Ishikawa (cell line): ENCODE measurements at regions not wholly inside any gene's neighbourhood (a gene's known extent, or its start where the extent isn't known, plus 50 kb on each side); places are given as distances from the start of the nearest gene placed in this dataset.

Source experiments
- CEBPB ChIP-seq: IDR thresholded peaks from 2 replicates; pipeline ENCODE4 v1.6.1; 2012
- CREB1 ChIP-seq: IDR thresholded peaks from 2 replicates; pipeline ENCODE4 v1.6.1; 2012; ENCODE audit warnings: low read depth
- EGR1 ChIP-seq: IDR thresholded peaks from 2 replicates; pipeline ENCODE4 v1.6.1; 2012
- EP300 ChIP-seq: IDR thresholded peaks from 2 replicates; pipeline ENCODE4 v1.6.1; 2012; ENCODE audit warnings: borderline replicate concordance
- FOXM1 ChIP-seq: IDR thresholded peaks from 2 replicates; pipeline ENCODE4 v1.6.1; 2012; ENCODE audit warnings: low read depth, borderline replicate concordance
- NFIC ChIP-seq: IDR thresholded peaks from 2 replicates; pipeline ENCODE4 v1.6.1; 2012
- RAD21 ChIP-seq: IDR thresholded peaks from 2 replicates; pipeline ENCODE4 v1.6.1; 2012; ENCODE audit warnings: low read depth
- REST ChIP-seq: IDR thresholded peaks from 2 replicates; pipeline ENCODE4 v1.6.1; 2012; ENCODE audit warnings: low read depth, mild to moderate bottlenecking
- TAF1 ChIP-seq: IDR thresholded peaks from 2 replicates; pipeline ENCODE4 v1.6.1; 2012; ENCODE audit warnings: low read depth, mild to moderate bottlenecking
- TCF12 ChIP-seq: IDR thresholded peaks from 2 replicates; pipeline ENCODE4 v1.6.1; 2012; ENCODE audit warnings: low read depth
- TEAD4 ChIP-seq: IDR thresholded peaks from 2 replicates; pipeline ENCODE4 v1.6.1; 2012
- YY1 ChIP-seq: IDR thresholded peaks from 2 replicates; pipeline ENCODE4 v1.6.1; 2012; ENCODE audit warnings: low read depth
- ZBTB7A ChIP-seq: IDR thresholded peaks from 2 replicates; pipeline ENCODE4 v1.6.1; 2012; ENCODE audit warnings: low read depth
- TF ChIP-seq, protein P1 (sequence below): IDR thresholded peaks from 2 replicates; pipeline ENCODE4 v1.6.1; 2012
- TF ChIP-seq, protein P2 (sequence below): IDR thresholded peaks from 2 replicates; pipeline ENCODE4 v1.6.1; 2012

DNA sequence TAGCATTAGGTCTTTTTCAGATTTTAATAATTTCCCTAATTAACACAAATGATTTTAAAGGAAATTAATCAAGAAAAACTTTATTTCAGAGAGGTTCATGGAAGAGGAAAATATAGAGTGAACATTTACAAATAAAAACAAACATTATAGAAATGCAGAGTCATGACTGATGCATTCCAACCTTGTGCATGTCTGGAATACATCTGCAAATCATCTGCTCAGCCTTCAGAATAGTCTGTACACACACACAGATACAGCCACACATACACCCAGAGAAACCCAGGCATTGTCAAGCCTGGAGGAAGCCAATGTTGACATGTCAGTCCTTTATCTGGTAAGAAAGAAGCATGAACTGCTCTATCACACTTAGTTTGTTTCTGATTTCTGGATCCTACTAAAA lies 61.3 kb upstream of the NFKB1 start:
- TF ChIP-seq RAD21: no peak
- no peak for TF ChIP-seq EGR1
- no peak for TF ChIP-seq REST
- no peak for TF ChIP-seq CREB1
- no peak for TF ChIP-seq YY1
- no peak for TF ChIP-seq EP300
- TF ChIP-seq TEAD4: no peak
- TF ChIP-seq ZBTB7A: no peak
- no peak for TF ChIP-seq TCF12
- TF ChIP-seq, protein P1, sequence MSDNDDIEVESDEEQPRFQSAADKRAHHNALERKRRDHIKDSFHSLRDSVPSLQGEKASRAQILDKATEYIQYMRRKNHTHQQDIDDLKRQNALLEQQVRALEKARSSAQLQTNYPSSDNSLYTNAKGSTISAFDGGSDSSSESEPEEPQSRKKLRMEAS: no peak
- no peak for TF ChIP-seq NFIC
- no peak for TF ChIP-seq CEBPB
- no peak for TF ChIP-seq TAF1
- TF ChIP-seq, protein P2, sequence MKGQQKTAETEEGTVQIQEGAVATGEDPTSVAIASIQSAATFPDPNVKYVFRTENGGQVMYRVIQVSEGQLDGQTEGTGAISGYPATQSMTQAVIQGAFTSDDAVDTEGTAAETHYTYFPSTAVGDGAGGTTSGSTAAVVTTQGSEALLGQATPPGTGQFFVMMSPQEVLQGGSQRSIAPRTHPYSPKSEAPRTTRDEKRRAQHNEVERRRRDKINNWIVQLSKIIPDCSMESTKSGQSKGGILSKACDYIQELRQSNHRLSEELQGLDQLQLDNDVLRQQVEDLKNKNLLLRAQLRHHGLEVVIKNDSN: no peak
- TF ChIP-seq FOXM1: no peak

DNA sequence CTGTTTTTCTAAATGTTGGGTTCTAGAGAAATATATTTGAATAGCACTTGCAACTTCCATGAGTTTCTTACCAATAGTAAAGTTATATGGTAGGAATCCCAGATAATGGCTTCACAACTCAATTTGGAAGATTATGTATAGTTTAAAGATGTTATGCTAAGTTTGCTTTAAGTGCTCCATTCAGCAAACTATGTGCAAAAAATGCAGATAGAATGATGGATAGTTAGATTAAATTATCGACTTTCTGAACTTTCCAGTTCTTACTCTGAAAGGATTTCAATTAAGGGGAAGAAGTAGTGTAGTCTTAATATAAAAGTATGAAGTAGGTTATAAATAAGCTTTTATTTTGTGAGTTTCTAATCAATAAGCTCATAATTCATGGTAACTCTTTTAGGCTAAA lies 60.7 kb upstream of the NFKB1 start:
- no peak for TF ChIP-seq RAD21
- TF ChIP-seq, protein P1: no peak
- no peak for TF ChIP-seq CEBPB
- no peak for TF ChIP-seq EP300

DNA sequence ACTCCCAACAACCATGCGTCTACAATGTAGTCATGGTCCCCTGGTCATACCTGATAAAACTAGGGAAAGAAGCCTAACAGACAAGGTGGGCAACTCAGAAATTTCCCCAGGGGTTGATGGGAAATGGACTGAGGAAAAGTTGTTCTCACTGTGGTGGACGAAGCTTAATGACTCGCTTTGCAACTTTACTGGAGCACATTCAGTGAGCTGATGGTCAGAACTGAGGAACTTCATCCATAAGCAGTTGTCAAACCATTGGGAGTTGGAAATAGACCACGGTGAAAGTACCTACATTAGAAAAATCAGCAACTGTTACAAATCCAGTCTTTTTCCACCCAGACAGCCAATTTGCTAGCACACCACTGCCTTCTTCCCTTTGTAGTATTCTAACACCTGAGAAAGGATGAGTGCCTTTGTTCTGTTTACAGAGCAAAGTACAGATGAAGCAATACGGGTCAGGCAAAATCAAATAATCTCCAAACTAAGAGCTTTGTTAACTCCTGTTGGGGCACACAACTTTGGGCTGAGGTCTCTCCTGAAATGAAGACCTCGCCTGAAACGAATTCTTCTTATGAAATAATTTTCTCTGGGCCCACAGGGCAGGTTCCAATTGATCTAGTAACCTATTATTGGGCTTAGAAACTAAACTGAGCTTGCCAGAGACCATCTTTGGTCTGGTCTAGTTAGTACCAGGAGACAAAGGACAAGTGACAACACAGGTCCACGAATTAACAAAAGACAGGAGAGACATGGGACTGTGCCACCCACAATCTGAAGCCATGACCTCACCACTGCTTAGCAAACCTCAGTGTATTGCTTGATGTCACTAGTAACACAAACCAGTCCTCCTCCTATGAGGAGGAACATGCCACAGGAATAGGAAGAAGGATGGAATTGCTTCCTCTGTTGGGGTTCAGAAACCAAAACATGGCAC lies 58.9 kb upstream of the NFKB1 start:
- TF ChIP-seq TAF1: no peak
- TF ChIP-seq CREB1: no peak
- TF ChIP-seq RAD21: no peak
- TF ChIP-seq YY1: no peak
- no peak for TF ChIP-seq EGR1
- no peak for TF ChIP-seq CEBPB
- no peak for TF ChIP-seq TCF12
- no peak for TF ChIP-seq FOXM1
- TF ChIP-seq ZBTB7A: no peak
- TF ChIP-seq TEAD4: no peak
- no peak for TF ChIP-seq NFIC
- TF ChIP-seq, protein P1: no peak
- TF ChIP-seq, protein P2: no peak
- no peak for TF ChIP-seq REST
- TF ChIP-seq EP300: no peak

GRCh38 chr4:102444752-102445151 lies 56.4 kb upstream of the NFKB1 start:
- no peak for TF ChIP-seq ZBTB7A
- no peak for TF ChIP-seq YY1
- no peak for TF ChIP-seq FOXM1
- TF ChIP-seq, protein P2: no peak
- TF ChIP-seq TEAD4: no peak
- no peak for TF ChIP-seq REST
- no peak for TF ChIP-seq NFIC
- no peak for TF ChIP-seq EP300
- no peak for TF ChIP-seq TCF12
- TF ChIP-seq CEBPB: no peak
- no peak for TF ChIP-seq RAD21
- TF ChIP-seq EGR1: no peak
- TF ChIP-seq, protein P1: no peak
